HCT116 (cell line): ENCODE measurements at regions not wholly inside any gene's neighbourhood (a gene's known extent, or its start where the extent isn't known, plus 50 kb on each side); places are given as distances from the start of the nearest gene placed in this dataset.

Source experiments
- ATAC-seq: fragments of 200-7000 bp; cut with Tn5 transposase; 2 replicates; pipeline ENCODE4 v1.9.1; 2020; ENCODE audit warnings: mild to moderate bottlenecking, moderate library complexity
- BruUV-seq: library from RNA; stranded (reverse); fragments of 400-500 nt; replicated peaks from 2 replicates; lab custom pipeline; 2021; lab: Mats Ljungman, UMichigan
- CTCF ChIA-PET: fragments of 300-600 bp; sonication (Branson Sonifier 250); formaldehyde crosslinking; loops from one replicate; lab custom pipeline; 2021; ENCODE audit warnings: antibody characterized with exemption; lab: Charles Lee
- POLR2A ChIA-PET: fragments of 300-600, 350-600 bp; sonication (Branson Sonifier 250); formaldehyde crosslinking; loops from one replicate; lab custom pipeline; 2021; ENCODE audit warnings: antibody characterized with exemption; lab: Charles Lee
- RAD21 ChIA-PET, 2 experiments: fragments of 300-600 bp; sonication (Branson Sonifier 250); formaldehyde crosslinking; loops; one replicate each; lab custom pipeline; 2023; ENCODE audit warnings: low total read pairs in 2 of 2; ENCODE audit not compliant: uncharacterized antibody in 2 of 2, unreplicated experiment in 2 of 2, low non-redundant PET in 1 of 2; lab: Charles Lee
- DNase-seq: peaks from one replicate; pipeline ENCODE4 v3.0.0-alpha.2; 2010; ENCODE audit warnings: low read depth, low spot score
- H2AFZ ChIP-seq: fragments of 200-600 bp; shearing (Covaris generic), sonication (generic); 2 replicates; pipeline ENCODE4 v1.6.1; 2017; ENCODE audit warnings: low read depth, mixed run types, mixed read lengths, antibody characterized with exemption, low read length; ENCODE audit not compliant: poor library complexity, severe bottlenecking
- H3K27ac ChIP-seq: 2 replicates; pipeline ENCODE4 v1.5.1; 2012; ENCODE audit warnings: low read depth, low read length
- H3K27me3 ChIP-seq: fragments of 200-600 bp; sonication (generic); 2 replicates; pipeline ENCODE4 v1.6.1; 2016; ENCODE audit warnings: mixed run types, low read length, mixed read lengths; ENCODE audit not compliant: insufficient read depth
- H3K36me3 ChIP-seq, 2 experiments: fragments of 200-500 bp in 1 of 2; fragments of 200-600 bp in 1 of 2; sonication (Bioruptor generic) in 1 of 2; sonication (generic) in 1 of 2; 2 replicates each; pipeline versions ENCODE4 v1.5.1 to v1.6.1; 2014 to 2016; ENCODE audit warnings: low read length in 2 of 2, inconsistent platforms in 1 of 2, mixed read lengths in 1 of 2, mixed run types in 1 of 2; ENCODE audit not compliant: insufficient read depth in 2 of 2, control insufficient read depth in 1 of 2
- H3K4me1 ChIP-seq, 2 experiments: fragments of 200-600 bp in 1 of 2; sonication (generic) in 1 of 2; 2 replicates each; pipeline versions ENCODE4 v1.5.1 to v1.6.1; 2012 to 2017; ENCODE audit warnings: low read length in 2 of 2, inconsistent platforms in 1 of 2, mild to moderate bottlenecking in 1 of 2, mixed read lengths in 1 of 2, mixed run types in 1 of 2, moderate library complexity in 1 of 2; ENCODE audit not compliant: insufficient read depth in 2 of 2, control insufficient read depth in 1 of 2
- H3K4me2 ChIP-seq: fragments of 200-600 bp; sonication (generic); 2 replicates; pipeline ENCODE4 v1.6.1; 2017; ENCODE audit warnings: mixed run types, low read length, mixed read lengths
- H3K4me3 ChIP-seq, 2 experiments: fragments of 200-600 bp in 1 of 2; sonication (generic) in 1 of 2; replicated peaks in 1 of 2; 2 replicates each; pipeline ENCODE4 v1.5.1; 2011 to 2016; ENCODE audit warnings: low read length in 2 of 2, control low read depth in 1 of 2, low read depth in 1 of 2, mild to moderate bottlenecking in 1 of 2, mixed read lengths in 1 of 2, mixed run types in 1 of 2
- H3K79me2 ChIP-seq: fragments of 200-600 bp; sonication (generic); 2 replicates; pipeline ENCODE4 v1.6.1; 2017; ENCODE audit warnings: mild to moderate bottlenecking, mixed run types, low read length, moderate library complexity, mixed read lengths; ENCODE audit not compliant: insufficient read depth
- H3K9ac ChIP-seq: fragments of 200-600 bp; sonication (generic); 2 replicates; pipeline ENCODE4 v1.6.1; 2016; ENCODE audit warnings: low read length, mixed read lengths
- H3K9me2 ChIP-seq: fragments of 200-600 bp; sonication (generic), shearing (Covaris generic); 2 replicates; pipeline ENCODE4 v1.6.1; 2017; ENCODE audit warnings: mixed run types, mild to moderate bottlenecking, moderate library complexity; ENCODE audit not compliant: insufficient read depth
- H3K9me3 ChIP-seq, 2 experiments: fragments of 200-500 bp in 1 of 2; fragments of 200-600 bp in 1 of 2; sonication (Bioruptor generic) in 1 of 2; sonication (generic) in 1 of 2; 2 replicates each; pipeline ENCODE4 v1.6.1; 2014 to 2017; ENCODE audit warnings: low read length in 2 of 2, mixed read lengths in 2 of 2, inconsistent platforms in 1 of 2, low read depth in 1 of 2, mild to moderate bottlenecking in 1 of 2, mixed run types in 1 of 2, moderate library complexity in 1 of 2; ENCODE audit not compliant: control insufficient read depth in 1 of 2, insufficient read depth in 1 of 2
- H4K20me1 ChIP-seq: fragments of 200-600 bp; sonication (generic), shearing (Covaris generic); 2 replicates; pipeline ENCODE4 v1.6.1; 2017; ENCODE audit warnings: mixed run types, mild to moderate bottlenecking, moderate library complexity; ENCODE audit not compliant: insufficient read depth
- CBX3 ChIP-seq: IDR thresholded peaks from 2 replicates; pipeline ENCODE4 v1.6.1; 2012; ENCODE audit warnings: low read depth
- EGR1 ChIP-seq: IDR thresholded peaks from 2 replicates; pipeline ENCODE4 v1.6.1; 2012; ENCODE audit warnings: low read depth
- EZH2phosphoT487 ChIP-seq: fragments of 200-600 bp; IDR thresholded peaks from 2 replicates; pipeline ENCODE4 v1.6.1; 2018; ENCODE audit warnings: antibody characterized with exemption, borderline replicate concordance
- FOSL1 ChIP-seq: IDR thresholded peaks from 2 replicates; pipeline ENCODE4 v1.6.1; 2012; ENCODE audit warnings: low read depth
- JUND ChIP-seq: IDR thresholded peaks from 2 replicates; pipeline ENCODE4 v1.6.1; 2012
- SIN3A ChIP-seq: IDR thresholded peaks from 2 replicates; pipeline ENCODE4 v1.6.1; 2012; ENCODE audit warnings: low read depth
- SP1 ChIP-seq: IDR thresholded peaks from 2 replicates; pipeline ENCODE4 v1.6.1; 2012; ENCODE audit warnings: low read depth
- YY1 ChIP-seq: IDR thresholded peaks from 2 replicates; pipeline ENCODE4 v1.6.1; 2011; ENCODE audit warnings: low read length, low read depth, moderate library complexity, mild to moderate bottlenecking; ENCODE audit not compliant: insufficient replicate concordance; ENCODE audit errors: extremely low read depth
- ZFX ChIP-seq: fragments of 450-650 bp; IDR thresholded peaks from 2 replicates; pipeline ENCODE4 v1.6.1; 2017
- intact Hi-C: fragments of 100-400 bp; cut with micrococcal nuclease; formaldehyde crosslinking; loops from 2 replicates; pipeline ENCODE4 v1.10.0; 2022
- TF ChIP-seq, protein P1 (sequence below): IDR thresholded peaks from 2 replicates; pipeline ENCODE4 v1.6.1; 2012
- TF ChIP-seq, protein P2 (sequence below): IDR thresholded peaks from 2 replicates; pipeline ENCODE4 v1.6.1; 2012; ENCODE audit warnings: low read depth
- TF ChIP-seq, protein P3 (sequence below): IDR thresholded peaks from 2 replicates; pipeline ENCODE4 v1.6.1; 2012
- TF ChIP-seq, protein P4 (sequence below), 3 experiments: fragments of 200-600 bp in 1 of 3; sonication (generic) in 1 of 3; IDR thresholded peaks in 2 of 3; conservative IDR thresholded peaks in 1 of 3; 2 replicates each; pipeline ENCODE4 v1.5.1; 2012 to 2017; ENCODE audit warnings: low read depth in 2 of 3, low read length in 2 of 3, antibody characterized with exemption in 1 of 3, borderline replicate concordance in 1 of 3, control low read depth in 1 of 3, mild to moderate bottlenecking in 1 of 3, mixed read lengths in 1 of 3, mixed run types in 1 of 3, moderate library complexity in 1 of 3; ENCODE audit not compliant: insufficient read depth in 1 of 3

DNA sequence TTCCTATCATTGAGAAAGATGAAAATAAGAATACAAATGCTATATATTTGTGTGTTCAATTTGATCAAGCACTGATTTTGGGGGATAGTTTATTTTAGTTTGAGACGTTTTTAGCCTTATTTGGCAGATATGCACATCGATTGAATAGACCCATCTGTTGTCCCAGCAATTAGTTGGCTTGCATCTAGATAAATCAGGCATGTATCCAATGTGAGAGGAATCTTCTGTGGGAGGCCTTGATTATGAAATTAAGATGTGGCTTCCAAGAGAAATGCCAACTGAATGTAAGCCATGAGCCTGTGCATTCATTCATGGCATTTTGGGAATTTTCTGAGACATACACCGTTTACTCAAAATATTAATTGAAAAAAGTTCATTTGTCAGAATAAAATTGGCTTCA lies 623.1 kb downstream of the TECRL start:
- ATAC-seq: no peak
- ChIA-PET CTCF (no interaction called here), RAD21 (no interaction called here), POLR2A (no interaction called here)
- H3K4me1 ChIP-seq: no peaks in the 10 kb centered on the region
- H2AFZ ChIP-seq: no peak overlapping the region
- no peak overlapping the region for H3K4me2 ChIP-seq
- H3K36me3 ChIP-seq: no peaks in the 10 kb centered on the region
- H3K9ac ChIP-seq: no peak overlapping the region
- no peak overlapping the region for H3K27ac ChIP-seq
- peaks cover 4 to 39% of the 10 kb centered on the region in 2 experiments; a peak in 1 of 4 replicates for H3K9me3 ChIP-seq
- no peak for DNase-seq
- no peaks in the 10 kb centered on the region; the same call in 1 of the 2 replicates for H4K20me1 ChIP-seq
- intact Hi-C loops: no loop called here
- no peaks in the 10 kb centered on the region for H3K27me3 ChIP-seq
- no TSS peak for BruUV-seq
- no peaks in the 10 kb centered on the region for H3K9me2 ChIP-seq
- no peak overlapping the region for H3K4me3 ChIP-seq
- H3K79me2 ChIP-seq: no peaks in the 10 kb centered on the region
- TF ChIP-seq EGR1 (no peak), SP1 (no peak), ZFX (no peak), YY1 (no peak), CBX3 (no peak), SIN3A (no peak), EZH2phosphoT487 (no peak), FOSL1 (no peak), JUND (no peak)
- TF ChIP-seq, protein P1, sequence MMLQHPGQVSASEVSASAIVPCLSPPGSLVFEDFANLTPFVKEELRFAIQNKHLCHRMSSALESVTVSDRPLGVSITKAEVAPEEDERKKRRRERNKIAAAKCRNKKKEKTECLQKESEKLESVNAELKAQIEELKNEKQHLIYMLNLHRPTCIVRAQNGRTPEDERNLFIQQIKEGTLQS: no peak
- TF ChIP-seq, protein P2, sequence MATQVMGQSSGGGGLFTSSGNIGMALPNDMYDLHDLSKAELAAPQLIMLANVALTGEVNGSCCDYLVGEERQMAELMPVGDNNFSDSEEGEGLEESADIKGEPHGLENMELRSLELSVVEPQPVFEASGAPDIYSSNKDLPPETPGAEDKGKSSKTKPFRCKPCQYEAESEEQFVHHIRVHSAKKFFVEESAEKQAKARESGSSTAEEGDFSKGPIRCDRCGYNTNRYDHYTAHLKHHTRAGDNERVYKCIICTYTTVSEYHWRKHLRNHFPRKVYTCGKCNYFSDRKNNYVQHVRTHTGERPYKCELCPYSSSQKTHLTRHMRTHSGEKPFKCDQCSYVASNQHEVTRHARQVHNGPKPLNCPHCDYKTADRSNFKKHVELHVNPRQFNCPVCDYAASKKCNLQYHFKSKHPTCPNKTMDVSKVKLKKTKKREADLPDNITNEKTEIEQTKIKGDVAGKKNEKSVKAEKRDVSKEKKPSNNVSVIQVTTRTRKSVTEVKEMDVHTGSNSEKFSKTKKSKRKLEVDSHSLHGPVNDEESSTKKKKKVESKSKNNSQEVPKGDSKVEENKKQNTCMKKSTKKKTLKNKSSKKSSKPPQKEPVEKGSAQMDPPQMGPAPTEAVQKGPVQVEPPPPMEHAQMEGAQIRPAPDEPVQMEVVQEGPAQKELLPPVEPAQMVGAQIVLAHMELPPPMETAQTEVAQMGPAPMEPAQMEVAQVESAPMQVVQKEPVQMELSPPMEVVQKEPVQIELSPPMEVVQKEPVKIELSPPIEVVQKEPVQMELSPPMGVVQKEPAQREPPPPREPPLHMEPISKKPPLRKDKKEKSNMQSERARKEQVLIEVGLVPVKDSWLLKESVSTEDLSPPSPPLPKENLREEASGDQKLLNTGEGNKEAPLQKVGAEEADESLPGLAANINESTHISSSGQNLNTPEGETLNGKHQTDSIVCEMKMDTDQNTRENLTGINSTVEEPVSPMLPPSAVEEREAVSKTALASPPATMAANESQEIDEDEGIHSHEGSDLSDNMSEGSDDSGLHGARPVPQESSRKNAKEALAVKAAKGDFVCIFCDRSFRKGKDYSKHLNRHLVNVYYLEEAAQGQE: no peak
- TF ChIP-seq, protein P3, sequence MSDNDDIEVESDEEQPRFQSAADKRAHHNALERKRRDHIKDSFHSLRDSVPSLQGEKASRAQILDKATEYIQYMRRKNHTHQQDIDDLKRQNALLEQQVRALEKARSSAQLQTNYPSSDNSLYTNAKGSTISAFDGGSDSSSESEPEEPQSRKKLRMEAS: no peak
- TF ChIP-seq, protein P4, sequence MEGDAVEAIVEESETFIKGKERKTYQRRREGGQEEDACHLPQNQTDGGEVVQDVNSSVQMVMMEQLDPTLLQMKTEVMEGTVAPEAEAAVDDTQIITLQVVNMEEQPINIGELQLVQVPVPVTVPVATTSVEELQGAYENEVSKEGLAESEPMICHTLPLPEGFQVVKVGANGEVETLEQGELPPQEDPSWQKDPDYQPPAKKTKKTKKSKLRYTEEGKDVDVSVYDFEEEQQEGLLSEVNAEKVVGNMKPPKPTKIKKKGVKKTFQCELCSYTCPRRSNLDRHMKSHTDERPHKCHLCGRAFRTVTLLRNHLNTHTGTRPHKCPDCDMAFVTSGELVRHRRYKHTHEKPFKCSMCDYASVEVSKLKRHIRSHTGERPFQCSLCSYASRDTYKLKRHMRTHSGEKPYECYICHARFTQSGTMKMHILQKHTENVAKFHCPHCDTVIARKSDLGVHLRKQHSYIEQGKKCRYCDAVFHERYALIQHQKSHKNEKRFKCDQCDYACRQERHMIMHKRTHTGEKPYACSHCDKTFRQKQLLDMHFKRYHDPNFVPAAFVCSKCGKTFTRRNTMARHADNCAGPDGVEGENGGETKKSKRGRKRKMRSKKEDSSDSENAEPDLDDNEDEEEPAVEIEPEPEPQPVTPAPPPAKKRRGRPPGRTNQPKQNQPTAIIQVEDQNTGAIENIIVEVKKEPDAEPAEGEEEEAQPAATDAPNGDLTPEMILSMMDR (IDR thresholded peaks at IDR 0.05 in 2 of 3, conservative IDR thresholded peaks at IDR 0.05 in 1 of 3; ENCODE audit: borderline replicate concordance in 1 of 3, insufficient read depth in 1 of 3, low read depth in 2 of 3, low read length in 2 of 3): no peak
